Keratinocyte (primary cell): ENCODE measurements at regions not wholly inside any gene's neighbourhood (a gene's known extent, or its start where the extent isn't known, plus 50 kb on each side); places are given as distances from the start of the nearest gene placed in this dataset.
"Not testable (repeated sequence)": the region's sequence is repeated elsewhere in the genome, so short reads cannot be mapped to it uniquely, and the experiment has no call there.

Experiments used
- CTCF ChIP-seq, 3 experiments: IDR thresholded peaks in 1 of 3; conservative IDR thresholded peaks in 1 of 3; optimal IDR thresholded peaks in 1 of 3; 2 replicates in 2 of 3; 3 replicates in 1 of 3; pipeline versions ENCODE3 to v1.5.1; 2011; ENCODE audit warnings: low read length in 3 of 3, mild to moderate bottlenecking in 3 of 3, moderate library complexity in 2 of 3, control low read depth in 1 of 3, inconsistent platforms in 1 of 3; ENCODE audit not compliant: insufficient read depth in 2 of 3; ENCODE audit errors: extremely low read depth in 1 of 3
- EZH2 ChIP-seq: IDR thresholded peaks from one replicate; pipeline ENCODE4 v1.6.1; 2012; ENCODE audit warnings: inconsistent platforms, mild to moderate bottlenecking, low read length, moderate library complexity

GRCh38 chr15:28454751-28455220, 76.3 kb downstream of the GOLGA8F start:
- not testable (repeated sequence) for TF ChIP-seq CTCF (optimal IDR thresholded peaks at IDR 0.05 in 1 of 3, IDR thresholded peaks at IDR 0.05 in 1 of 3, conservative IDR thresholded peaks at IDR 0.05 in 1 of 3; ENCODE audit: extremely low read depth in 1 of 3, insufficient read depth in 2 of 3, low read length in 3 of 3); EZH2
